ENCODE measurements at regions not wholly inside any gene's neighbourhood (a gene's known extent, or its start where the extent isn't known, plus 50 kb on each side); places are given as distances from the start of the nearest gene placed in this dataset.

- intact Hi-C loops (cut with DNase I), result no loop called here
- no peak overlapping the region for H3K27ac ChIP-seq
- no peak for DNase-seq
- no peaks in the 10 kb centered on the region for H3K36me3 ChIP-seq
- TF ChIP-seq POLR2AphosphoS5 (IDR thresholded peaks at IDR 0.05) (no peak), POLR2A (IDR thresholded peaks at IDR 0.05) (no peak), CTCF (IDR thresholded peaks at IDR 0.05) (no peak), EP300 (IDR thresholded peaks at IDR 0.05) (no peak)
- peaks cover 0 to 10% (median 4%) of the 10 kb centered on the region in 4 donors for H3K4me1 ChIP-seq
- H3K4me3 ChIP-seq, result no peak overlapping the region
- WGBS, 2 donors, result 79 to 90% methylated on average over 4 of the region's 4 CpGs
- no peaks in the 10 kb centered on the region for H3K9me3 ChIP-seq
- no peaks in the 10 kb centered on the region for H3K27me3 ChIP-seq
Measured at GRCh38 chr6:165716886-165717285, 53.8 kb upstream of the PDE10A start.

- whole genome bisulfite sequencing, 2 donors, result 77 to 93% methylated on average over 11 of the region's 11 CpGs
Measured at GRCh38 chr6:165715428-165715827, 52.4 kb upstream of the PDE10A start.

GRCh38 chr6:165714907-165715306 lies 51.9 kb upstream of the PDE10A start:
- Histone ChIP-seq H3K27ac (no peak overlapping the region), H3K4me3 (no peak overlapping the region), H3K36me3 (no peaks in the 10 kb centered on the region), H3K4me1 (peaks cover 0 to 10% (median 4%) of the 10 kb centered on the region in 4 donors), H3K9me3 (no peaks in the 10 kb centered on the region), H3K27me3 (no peaks in the 10 kb centered on the region)
- no peak for TF ChIP-seq EP300 (IDR thresholded peaks at IDR 0.05)
- TF ChIP-seq POLR2AphosphoS5 (IDR thresholded peaks at IDR 0.05), result no peak
- no peak for TF ChIP-seq CTCF (IDR thresholded peaks at IDR 0.05)
- TF ChIP-seq POLR2A (IDR thresholded peaks at IDR 0.05), result no peak
- 91 to 94% methylated on average over 18 of the region's 18 CpGs for WGBS, 2 donors
- DNase-seq, result no peak
- intact Hi-C loops (cut with DNase I), result no loop called here

More at GRCh38 chr6:165715428-165715827, 52.4 kb upstream of the PDE10A start:
- Histone ChIP-seq H3K27me3 (no peaks in the 10 kb centered on the region), H3K27ac (no peak overlapping the region), H3K9me3 (no peaks in the 10 kb centered on the region), H3K4me3 (no peak overlapping the region), H3K4me1 (peaks cover 0 to 10% (median 4%) of the 10 kb centered on the region in 4 donors), H3K36me3 (no peaks in the 10 kb centered on the region)
- TF ChIP-seq POLR2AphosphoS5 (IDR thresholded peaks at IDR 0.05) (no peak), CTCF (IDR thresholded peaks at IDR 0.05) (no peak), EP300 (IDR thresholded peaks at IDR 0.05) (no peak), POLR2A (IDR thresholded peaks at IDR 0.05) (no peak)
- DNase-seq, result no peak
- intact Hi-C loops (cut with DNase I), result no loop called here

GRCh38 chr6:165713845-165714466 lies 50.9 kb upstream of the PDE10A start:
- Histone ChIP-seq H3K27me3 (no peaks in the 10 kb centered on the region), H3K4me1 (peaks cover 0 to 10% (median 4%) of the 10 kb centered on the region in 4 donors), H3K4me3 (no peak overlapping the region), H3K27ac (no peak overlapping the region), H3K9me3 (no peaks in the 10 kb centered on the region), H3K36me3 (no peaks in the 10 kb centered on the region)
- intact Hi-C loops (cut with DNase I), result no loop called here
- WGBS, 2 donors, result 88 to 90% methylated on average over 12 of the region's 12 CpGs
- TF ChIP-seq POLR2A (IDR thresholded peaks at IDR 0.05) (no peak), POLR2AphosphoS5 (IDR thresholded peaks at IDR 0.05) (no peak), EP300 (IDR thresholded peaks at IDR 0.05) (no peak), CTCF (IDR thresholded peaks at IDR 0.05) (no peak)
- no peak for DNase-seq

Small RNAs in the stretch of these regions (small RNA-seq; reads per million reads assigned to genes)
- gene RNU6-730P, result 0 reads per million in 3 donors
